ENCODE measurements at regions not wholly inside any gene's neighbourhood (a gene's known extent, or its start where the extent isn't known, plus 50 kb on each side); places are given as distances from the start of the nearest gene placed in this dataset.
"Not testable (repeated sequence)": the region's sequence is repeated elsewhere in the genome, so short reads cannot be mapped to it uniquely, and the experiment has no call there.

DNA sequence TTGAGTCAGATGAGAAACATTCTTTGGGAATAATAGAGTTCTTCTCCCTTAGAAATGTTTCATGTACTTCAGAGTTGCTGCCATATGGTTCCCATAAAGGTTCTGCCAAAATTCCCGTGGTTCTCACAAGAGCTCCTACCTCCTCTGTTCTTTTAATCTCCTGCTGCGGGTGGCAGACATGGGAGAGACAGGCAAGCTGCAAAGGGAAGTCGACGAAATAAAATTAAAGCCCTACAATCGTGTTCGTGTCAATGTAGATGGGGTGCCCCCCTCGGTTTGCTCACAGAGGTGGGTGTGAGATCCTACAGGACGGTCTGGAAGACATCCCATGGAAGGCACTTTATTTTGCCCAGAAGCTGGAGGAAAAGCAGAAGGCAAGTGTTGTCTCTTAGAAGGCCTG is 276.0 kb downstream of the RWDD3 start:
- Mint-ChIP-seq H3K9me3 (no peaks in the 10 kb centered on the region), H3K27ac (no peak overlapping the region), H3K27me3 (no peaks in the 10 kb centered on the region), H3K4me1 (no peaks in the 10 kb centered on the region), H3K4me3 (no peak overlapping the region)
- ATAC-seq (no peak), DNase-seq (no peak)

- no peaks in the 10 kb centered on the region for H3K4me1 Mint-ChIP-seq
- ATAC-seq (no peak), DNase-seq (no peak)
- H3K4me3 Mint-ChIP-seq = no peak overlapping the region
- H3K27ac Mint-ChIP-seq = no peak overlapping the region
- H3K27me3 Mint-ChIP-seq = no peaks in the 10 kb centered on the region
- peaks cover 0 to 5% of the 10 kb centered on the region in 2 donors for H3K9me3 Mint-ChIP-seq
These were observed 278.9 kb downstream of the RWDD3 start for GRCh38 chr1:95512925-95513324.

GRCh38 chr1:95517506-95517905 is 283.5 kb downstream of the RWDD3 start:
- no peak for ATAC-seq
- Mint-ChIP-seq H3K4me1 (no peaks in the 10 kb centered on the region), H3K27me3 (no peaks in the 10 kb centered on the region), H3K27ac (no peak overlapping the region), H3K4me3 (no peak overlapping the region), H3K9me3 (peaks cover 7 to 10% of the 10 kb centered on the region in 2 donors)
- no peak for DNase-seq

GRCh38 chr1:95518310-95518709 is 284.3 kb downstream of the RWDD3 start:
- no peak for ATAC-seq
- no peak for DNase-seq
- Mint-ChIP-seq H3K27me3 (no peaks in the 10 kb centered on the region), H3K4me3 (no peak overlapping the region), H3K4me1 (no peaks in the 10 kb centered on the region), H3K27ac (no peak overlapping the region), H3K9me3 (peaks cover 7 to 10% of the 10 kb centered on the region in 2 donors)

- Mint-ChIP-seq H3K27me3 (no peaks in the 10 kb centered on the region), H3K4me3 (no peak overlapping the region), H3K9me3 (peaks cover 17 to 21% of the 10 kb centered on the region in 2 donors), H3K4me1 (no peaks in the 10 kb centered on the region), H3K27ac (no peak overlapping the region)
- ATAC-seq = no peak
- no peak for DNase-seq
These were observed 286.4 kb downstream of the RWDD3 start for GRCh38 chr1:95520390-95520789.

GRCh38 chr1:95532335-95532734 is 298.3 kb downstream of the RWDD3 start:
- H3K27ac Mint-ChIP-seq = no peak overlapping the region
- H3K4me3 Mint-ChIP-seq = no peak overlapping the region
- ATAC-seq = no peak
- no peaks in the 10 kb centered on the region for H3K27me3 Mint-ChIP-seq
- no peaks in the 10 kb centered on the region for H3K4me1 Mint-ChIP-seq
- no peak for DNase-seq
- peaks cover 14 to 28% of the 10 kb centered on the region in 2 donors for H3K9me3 Mint-ChIP-seq

- H3K4me3 Mint-ChIP-seq = no peak overlapping the region
- H3K27ac Mint-ChIP-seq = no peak overlapping the region
These were observed 301.0 kb downstream of the RWDD3 start for GRCh38 chr1:95534985-95535384.

DNA sequence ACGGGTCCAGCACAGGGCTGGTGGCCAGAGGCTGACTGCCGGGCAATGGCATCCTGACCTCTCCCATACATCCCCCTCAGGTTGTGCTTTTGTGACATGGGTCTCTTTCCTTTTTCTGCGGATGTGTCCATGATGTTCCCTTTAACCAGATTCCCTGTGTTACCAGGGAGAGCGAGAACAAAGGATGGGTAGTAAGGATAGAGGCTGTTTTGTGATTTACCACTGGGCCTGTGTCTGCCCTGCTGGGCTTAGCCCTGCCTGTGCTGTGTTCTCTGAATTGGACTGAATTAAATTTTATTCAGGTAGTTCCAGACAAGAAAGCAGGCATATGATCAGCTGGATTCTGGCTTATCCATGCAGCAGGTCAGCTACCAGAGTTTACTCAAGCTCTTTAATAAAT is 301.6 kb downstream of the RWDD3 start:
- Mint-ChIP-seq H3K27me3 (no peaks in the 10 kb centered on the region), H3K4me1 (no peaks in the 10 kb centered on the region), H3K4me3 (no peak overlapping the region), H3K9me3 (peaks cover 6 to 12% of the 10 kb centered on the region in 2 donors), H3K27ac (no peak overlapping the region)
- no peak for DNase-seq
- no peak for ATAC-seq

More at GRCh38 chr1:95534985-95535384, 301.0 kb downstream of the RWDD3 start:
- no peaks in the 10 kb centered on the region for H3K27me3 Mint-ChIP-seq
- DNase-seq (no peak), ATAC-seq (no peak)
- H3K4me1 Mint-ChIP-seq = no peaks in the 10 kb centered on the region
- peaks cover 6 to 12% of the 10 kb centered on the region in 2 donors for H3K9me3 Mint-ChIP-seq

DNA sequence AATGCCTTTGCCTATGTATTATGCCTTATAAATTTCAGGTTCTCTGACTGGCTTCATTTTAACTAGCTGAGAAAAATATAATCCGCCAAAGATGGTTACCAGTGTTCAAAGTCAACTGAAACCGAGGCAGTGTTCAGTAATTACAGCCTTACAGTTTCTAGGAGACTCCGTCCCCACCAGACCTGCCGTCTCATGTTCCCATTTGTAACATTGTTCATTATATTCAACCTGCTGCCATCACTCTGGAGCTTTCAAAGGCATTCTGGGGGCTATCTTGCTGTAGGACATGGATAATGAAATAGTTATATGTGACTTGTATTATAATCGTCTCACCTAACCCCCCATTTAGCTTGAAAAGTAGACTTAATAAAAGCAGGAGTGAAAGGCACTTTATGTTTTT is 302.5 kb downstream of the RWDD3 start:
- Mint-ChIP-seq H3K27ac (no peak overlapping the region), H3K27me3 (no peaks in the 10 kb centered on the region), H3K4me1 (no peaks in the 10 kb centered on the region), H3K4me3 (no peak overlapping the region), H3K9me3 (peaks cover 2 to 12% of the 10 kb centered on the region in 2 donors)
- DNase-seq (no peak), ATAC-seq (no peak)

GRCh38 chr1:95537176-95537575 is 303.2 kb downstream of the RWDD3 start:
- H3K4me3 Mint-ChIP-seq = no peak overlapping the region
- H3K27me3 Mint-ChIP-seq = no peaks in the 10 kb centered on the region
- no peaks in the 10 kb centered on the region for H3K4me1 Mint-ChIP-seq
- peaks cover 0 to 12% of the 10 kb centered on the region in 2 donors for H3K9me3 Mint-ChIP-seq
- no peak for ATAC-seq
- DNase-seq = no peak
- H3K27ac Mint-ChIP-seq = no peak overlapping the region

DNA sequence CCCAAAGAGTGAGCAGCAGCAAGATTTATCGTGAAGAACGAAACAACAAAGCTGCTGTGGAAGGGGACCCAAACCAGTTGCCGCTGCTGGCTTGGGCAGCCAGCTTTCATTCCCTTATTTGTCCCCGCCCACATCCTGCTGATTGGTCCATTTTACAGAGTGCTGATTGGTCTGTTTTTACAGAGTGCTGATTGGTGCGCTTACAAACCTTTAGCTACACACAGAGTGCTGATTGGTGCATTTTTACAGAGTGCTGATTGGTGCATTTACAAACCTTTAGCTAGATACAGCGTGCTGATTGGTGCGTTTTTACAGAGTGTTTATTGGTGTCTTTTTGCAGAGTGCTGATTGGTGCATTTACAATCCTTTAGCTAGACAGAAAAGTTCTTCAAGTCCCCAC is 304.2 kb downstream of the RWDD3 start:
- H3K4me3 Mint-ChIP-seq, DNase-seq, ATAC-seq, H3K4me1 Mint-ChIP-seq, H3K27me3 Mint-ChIP-seq, H3K27ac Mint-ChIP-seq: not testable (repeated sequence)
- H3K9me3 Mint-ChIP-seq = peaks cover 0 to 12% of the 10 kb centered on the region in 2 donors

DNA sequence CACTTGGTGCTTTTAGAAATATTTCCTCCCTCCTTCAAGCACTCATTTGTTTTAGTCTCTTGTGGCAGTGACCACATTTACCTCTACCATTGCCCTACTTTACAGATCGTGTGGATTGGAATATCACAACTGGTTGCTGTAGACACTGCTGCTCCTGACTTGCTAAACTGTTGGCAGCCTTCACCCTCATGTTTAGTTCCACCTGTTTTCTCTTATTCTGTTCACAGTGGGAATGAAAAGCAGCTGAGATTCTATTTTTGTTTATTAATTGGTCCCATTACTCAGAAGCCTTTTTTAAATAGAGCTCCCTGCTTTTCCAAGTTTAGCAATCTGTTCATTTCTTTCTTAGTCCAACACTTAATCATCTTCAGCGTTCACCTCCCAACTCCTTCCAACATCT is 308.9 kb downstream of the RWDD3 start:
- H3K9me3 Mint-ChIP-seq = peaks cover 0 to 2% of the 10 kb centered on the region in 2 donors
- no peaks in the 10 kb centered on the region for H3K4me1 Mint-ChIP-seq
- DNase-seq = no peak
- ATAC-seq = no peak
- no peak overlapping the region for H3K27ac Mint-ChIP-seq
- H3K27me3 Mint-ChIP-seq = no peaks in the 10 kb centered on the region
- no peak overlapping the region for H3K4me3 Mint-ChIP-seq

GRCh38 chr1:95547005-95547404 is 313.0 kb downstream of the RWDD3 start:
- Mint-ChIP-seq H3K4me3 (no peak overlapping the region), H3K27me3 (no peaks in the 10 kb centered on the region), H3K9me3 (peaks cover 6 to 17% of the 10 kb centered on the region in 2 donors), H3K4me1 (no peaks in the 10 kb centered on the region), H3K27ac (no peak overlapping the region)
- no peak for DNase-seq
- no peak for ATAC-seq

DNA sequence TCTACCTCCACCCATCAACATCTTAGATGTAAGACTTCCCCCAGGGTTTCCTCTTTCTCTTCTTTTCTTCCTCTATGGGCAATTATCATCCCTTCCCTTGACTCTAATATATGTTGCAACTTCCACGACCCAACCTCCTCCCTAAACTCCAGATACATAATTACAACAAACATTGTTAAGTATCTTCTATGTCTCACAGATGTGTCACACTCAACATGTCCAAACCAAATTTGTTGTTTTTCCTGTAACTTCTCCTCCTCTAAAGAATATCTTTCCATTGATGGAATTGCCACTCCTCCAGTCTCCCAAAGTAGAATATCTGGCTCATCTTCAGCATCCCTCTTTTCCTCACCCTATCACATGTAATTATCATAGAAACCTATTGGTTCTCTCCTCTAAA is 314.2 kb downstream of the RWDD3 start:
- ATAC-seq (no peak), DNase-seq (no peak)
- no peak overlapping the region for H3K4me3 Mint-ChIP-seq
- H3K9me3 Mint-ChIP-seq = peaks cover 9 to 17% of the 10 kb centered on the region in 2 donors
- no peaks in the 10 kb centered on the region for H3K27me3 Mint-ChIP-seq
- H3K27ac Mint-ChIP-seq = no peak overlapping the region
- no peaks in the 10 kb centered on the region for H3K4me1 Mint-ChIP-seq

- Mint-ChIP-seq H3K4me3 (no peak overlapping the region), H3K27me3 (no peaks in the 10 kb centered on the region), H3K9me3 (peaks cover 12 to 17% of the 10 kb centered on the region in 2 donors), H3K4me1 (no peaks in the 10 kb centered on the region), H3K27ac (no peak overlapping the region)
- ATAC-seq (no peak), DNase-seq (no peak)
These were observed 317.2 kb downstream of the RWDD3 start for GRCh38 chr1:95551201-95551600.

- no peaks in the 10 kb centered on the region for H3K27me3 Mint-ChIP-seq
- H3K27ac Mint-ChIP-seq = no peak overlapping the region
- H3K4me1 Mint-ChIP-seq = no peaks in the 10 kb centered on the region
- no peak for ATAC-seq
- no peak overlapping the region for H3K4me3 Mint-ChIP-seq
- DNase-seq = no peak
- peaks cover 18 to 24% of the 10 kb centered on the region in 2 donors for H3K9me3 Mint-ChIP-seq
These were observed 319.6 kb downstream of the RWDD3 start for GRCh38 chr1:95553595-95553994.

DNA sequence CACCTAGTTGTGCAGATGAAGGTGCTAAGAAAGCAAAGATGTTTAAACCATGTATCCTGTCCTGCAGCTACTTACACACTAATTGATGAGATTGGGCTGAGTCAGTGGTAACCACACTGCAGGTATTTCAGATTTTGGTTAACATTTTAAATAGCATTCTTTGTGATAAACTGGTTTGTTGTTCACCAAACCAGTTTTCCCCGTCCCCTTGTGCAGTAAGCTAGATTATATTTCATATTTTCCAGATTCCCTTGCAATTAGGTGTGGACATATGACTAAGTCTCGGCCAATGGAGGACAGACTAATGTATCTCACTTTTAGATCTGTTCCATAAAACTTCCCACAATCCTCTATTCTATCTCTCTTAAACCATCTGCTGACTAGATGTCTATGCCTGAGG is 320.4 kb downstream of the RWDD3 start:
- Mint-ChIP-seq H3K27ac (no peak overlapping the region), H3K4me1 (no peaks in the 10 kb centered on the region), H3K4me3 (no peak overlapping the region), H3K27me3 (no peaks in the 10 kb centered on the region), H3K9me3 (peaks cover 18 to 27% of the 10 kb centered on the region in 2 donors)
- ATAC-seq (no peak), DNase-seq (no peak)

Measured in stimulated activated naive CD8-positive, alpha-beta T cell treated with anti-CD3 and anti-CD28 coated beads, Interleukin-15, amount 100 ng/mL, for 72 hours (primary cell).